Mesenchymal stem cell (in vitro differentiated cells and primary cell): ENCODE measurements at regions not wholly inside any gene's neighbourhood (a gene's known extent, or its start where the extent isn't known, plus 50 kb on each side); places are given as distances from the start of the nearest gene placed in this dataset.
"Not testable (repeated sequence)": the region's sequence is repeated elsewhere in the genome, so short reads cannot be mapped to it uniquely, and the experiment has no call there.

Source experiments
- DNase-seq: peaks from one replicate; pipeline ENCODE4 v3.0.0-alpha.2; 2013
- H2AFZ ChIP-seq: one replicate; pipeline ENCODE4 v1.6.1; 2013; ENCODE audit warnings: low read depth, mild to moderate bottlenecking, control low read depth, inconsistent platforms, low read length, moderate library complexity
- H2AK5ac ChIP-seq: 2 replicates; pipeline ENCODE4 v1.6.1; 2013; ENCODE audit warnings: low read length, moderate library complexity, mild to moderate bottlenecking, inconsistent platforms; ENCODE audit not compliant: severe bottlenecking
- H2BK120ac ChIP-seq: one replicate; pipeline ENCODE4 v1.6.1; 2013; ENCODE audit warnings: low read depth, mild to moderate bottlenecking, inconsistent platforms, low read length, moderate library complexity
- H2BK12ac ChIP-seq, 2 experiments: one replicate each; pipeline ENCODE4 v1.6.1; 2013; ENCODE audit warnings: inconsistent platforms in 2 of 2, low read length in 2 of 2, mild to moderate bottlenecking in 2 of 2, moderate library complexity in 2 of 2, control low read depth in 1 of 2
- H2BK15ac ChIP-seq: one replicate; pipeline ENCODE4 v1.6.1; 2013; ENCODE audit warnings: mild to moderate bottlenecking, low read depth, inconsistent platforms; ENCODE audit not compliant: poor library complexity, severe bottlenecking
- H2BK5ac ChIP-seq: 2 replicates; pipeline ENCODE4 v1.6.1; 2013; ENCODE audit warnings: low read depth, mild to moderate bottlenecking, low read length, control low read depth, inconsistent platforms; ENCODE audit not compliant: poor library complexity, severe bottlenecking
- H3K14ac ChIP-seq, 2 experiments: one replicate each; pipeline ENCODE4 v1.6.1; 2013; ENCODE audit warnings: inconsistent platforms in 2 of 2, low read length in 2 of 2, control low read depth in 1 of 2, mild to moderate bottlenecking in 1 of 2, moderate library complexity in 1 of 2
- H3K18ac ChIP-seq, 2 experiments: one replicate each; pipeline ENCODE4 v1.6.1; 2013; ENCODE audit warnings: inconsistent platforms in 2 of 2, low read length in 2 of 2, control low read depth in 1 of 2, low read depth in 1 of 2, mild to moderate bottlenecking in 1 of 2
- H3K23ac ChIP-seq, 2 experiments: one replicate each; pipeline ENCODE4 v1.6.1; 2013; ENCODE audit warnings: inconsistent platforms in 2 of 2, low read length in 2 of 2, mild to moderate bottlenecking in 2 of 2, moderate library complexity in 2 of 2, control low read depth in 1 of 2
- H3K27ac ChIP-seq: 2 replicates; pipeline ENCODE4 v1.5.1; 2013; ENCODE audit warnings: mild to moderate bottlenecking, moderate library complexity, low read length, control low read depth, inconsistent platforms; ENCODE audit not compliant: poor library complexity, severe bottlenecking
- H3K27me3 ChIP-seq, 2 experiments: 2 replicates each; pipeline versions ENCODE4 v1.6.1 to v1.7.0; 2013; ENCODE audit warnings: low read length in 2 of 2, mild to moderate bottlenecking in 2 of 2, moderate library complexity in 2 of 2, control low read depth in 1 of 2, inconsistent platforms in 1 of 2; ENCODE audit not compliant: control insufficient read depth in 1 of 2, insufficient read depth in 1 of 2
- H3K36me3 ChIP-seq, 2 experiments: 2 replicates each; pipeline versions ENCODE4 v1.6.1 to v1.7.0; 2013; ENCODE audit warnings: low read length in 2 of 2, control low read depth in 1 of 2, inconsistent platforms in 1 of 2, low read depth in 1 of 2, mild to moderate bottlenecking in 1 of 2; ENCODE audit not compliant: insufficient read depth in 2 of 2, control insufficient read depth in 1 of 2
- H3K4ac ChIP-seq, 2 experiments: one replicate each; pipeline ENCODE4 v1.6.1; 2013; ENCODE audit warnings: inconsistent platforms in 2 of 2, low read length in 2 of 2, mild to moderate bottlenecking in 2 of 2, moderate library complexity in 2 of 2, control low read depth in 1 of 2, low read depth in 1 of 2
- H3K4me1 ChIP-seq: 2 replicates; pipeline ENCODE4 v1.6.1; 2013; ENCODE audit warnings: low read depth, low read length, control low read depth; ENCODE audit not compliant: control insufficient read depth, insufficient read depth
- H3K4me2 ChIP-seq: 2 replicates; pipeline ENCODE4 v1.6.1; 2013; ENCODE audit warnings: low read length, mild to moderate bottlenecking, inconsistent platforms; ENCODE audit not compliant: poor library complexity, severe bottlenecking
- H3K4me3 ChIP-seq, 2 experiments: 2 replicates each; pipeline versions ENCODE4 v1.5.1 to v1.7.0; 2013; ENCODE audit warnings: low read length in 2 of 2, mild to moderate bottlenecking in 2 of 2, control low read depth in 1 of 2, low read depth in 1 of 2; ENCODE audit not compliant: insufficient read depth in 1 of 2
- H3K79me1 ChIP-seq: replicated peaks from 2 replicates; pipeline ENCODE4 v1.6.1; 2013; ENCODE audit warnings: mild to moderate bottlenecking, control low read depth, low read length, inconsistent platforms; ENCODE audit not compliant: poor library complexity, severe bottlenecking
- H3K9ac ChIP-seq: 2 replicates; pipeline ENCODE4 v1.7.0; 2013; ENCODE audit warnings: mild to moderate bottlenecking, low read length, moderate library complexity
- H3K9me3 ChIP-seq: 2 replicates; pipeline ENCODE4 v1.7.0; 2013; ENCODE audit warnings: mild to moderate bottlenecking, low read length; ENCODE audit not compliant: control insufficient read depth
- H4K8ac ChIP-seq: one replicate; pipeline ENCODE4 v1.6.1; 2013; ENCODE audit warnings: inconsistent platforms, mild to moderate bottlenecking, low read length, moderate library complexity
- H4K91ac ChIP-seq: one replicate; pipeline ENCODE4 v1.6.1; 2013; ENCODE audit warnings: mild to moderate bottlenecking, low read length, inconsistent platforms
- WGBS: methylation state at CpG from one replicate; pipeline ENCODE4 v1.1.7; 2013; ENCODE audit warnings: mixed read lengths; 5-methylcytosine and 5-hydroxymethylcytosine counted together

DNA sequence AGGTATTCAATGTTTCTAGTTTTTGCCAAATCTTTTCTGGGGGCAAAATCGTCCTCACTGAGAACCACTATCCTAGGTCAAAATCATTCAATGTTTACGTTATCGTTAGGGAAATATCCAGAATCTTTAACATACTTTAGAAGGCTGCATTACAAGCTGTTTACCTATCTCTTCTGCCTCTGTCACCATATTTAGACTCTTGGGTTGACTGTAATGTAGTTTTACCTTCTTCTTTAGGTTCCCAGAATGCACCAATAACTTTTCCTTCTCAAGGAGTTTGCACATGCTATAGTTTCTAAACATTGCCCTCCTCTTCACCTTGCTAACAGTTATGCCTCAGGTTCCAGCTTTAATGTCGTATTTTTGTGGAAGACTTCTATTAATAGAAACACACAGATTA is 1185.5 kb upstream of the ADGRB3 start:
- H3K27ac ChIP-seq: no peak overlapping the region
- no peaks in the 10 kb centered on the region for H3K36me3 ChIP-seq
- no peak overlapping the region for H4K91ac ChIP-seq
- WGBS: 83% methylated on average over 4 of the region's 4 CpGs
- no peak overlapping the region for H2BK120ac ChIP-seq
- no peak overlapping the region for H2BK12ac ChIP-seq
- H3K27me3 ChIP-seq: no peaks in the 10 kb centered on the region
- H2AK5ac ChIP-seq: no peak overlapping the region
- no peak overlapping the region for H2BK15ac ChIP-seq
- H3K4ac ChIP-seq: no peak overlapping the region
- no peak for DNase-seq
- H2AFZ ChIP-seq: no peak overlapping the region
- no peak overlapping the region for H3K23ac ChIP-seq
- no peak overlapping the region for H3K4me2 ChIP-seq
- H3K79me1 ChIP-seq: no peaks in the 10 kb centered on the region
- no peak overlapping the region for H3K18ac ChIP-seq
- peaks cover 6% of the 10 kb centered on the region for H3K9me3 ChIP-seq
- H3K4me1 ChIP-seq: no peaks in the 10 kb centered on the region
- no peak overlapping the region for H3K14ac ChIP-seq
- H3K9ac ChIP-seq: no peak overlapping the region
- H3K4me3 ChIP-seq: no peak overlapping the region
- no peak overlapping the region for H2BK5ac ChIP-seq
- no peak overlapping the region for H4K8ac ChIP-seq

DNA sequence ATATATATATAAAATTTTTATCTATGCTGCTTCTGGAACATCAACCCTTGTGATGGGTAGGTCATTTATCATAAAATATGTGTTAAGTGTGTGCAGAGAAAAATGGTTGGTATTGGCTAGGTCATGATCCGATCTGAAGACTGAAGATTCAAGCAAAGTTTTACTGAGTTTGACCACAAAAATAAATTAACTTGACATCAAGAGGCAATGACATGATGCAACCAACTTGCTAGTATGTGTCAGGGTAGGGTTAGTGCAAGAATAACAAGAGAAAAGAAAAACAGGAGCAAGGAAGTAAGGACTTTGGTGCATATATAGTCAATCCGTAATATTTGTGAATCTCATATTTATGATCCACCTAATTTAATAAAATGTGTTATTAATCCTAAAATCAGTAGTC is 1202.0 kb upstream of the ADGRB3 start:
- Histone ChIP-seq H4K8ac (no peak overlapping the region), H3K4me1 (no peaks in the 10 kb centered on the region), H3K36me3 (no peaks in the 10 kb centered on the region), H2AK5ac (no peak overlapping the region), H2BK15ac (no peak overlapping the region), H3K9ac (no peak overlapping the region), H3K14ac (no peak overlapping the region), H3K23ac (no peak overlapping the region), H2BK12ac (no peak overlapping the region), H3K79me1 (no peaks in the 10 kb centered on the region), H2BK5ac (no peak overlapping the region), H3K4me3 (no peak overlapping the region), H4K91ac (no peak overlapping the region), H3K4ac (no peak overlapping the region), H3K4me2 (no peak overlapping the region), H3K9me3 (peaks cover 7% of the 10 kb centered on the region), H3K18ac (no peak overlapping the region), H2AFZ (no peak overlapping the region), H2BK120ac (no peak overlapping the region), H3K27me3 (no peaks in the 10 kb centered on the region), H3K27ac (no peak overlapping the region)
- peak; percentile 62 for DNase-seq
- WGBS: 75% methylated on average over 1 of the region's 2 CpGs

DNA sequence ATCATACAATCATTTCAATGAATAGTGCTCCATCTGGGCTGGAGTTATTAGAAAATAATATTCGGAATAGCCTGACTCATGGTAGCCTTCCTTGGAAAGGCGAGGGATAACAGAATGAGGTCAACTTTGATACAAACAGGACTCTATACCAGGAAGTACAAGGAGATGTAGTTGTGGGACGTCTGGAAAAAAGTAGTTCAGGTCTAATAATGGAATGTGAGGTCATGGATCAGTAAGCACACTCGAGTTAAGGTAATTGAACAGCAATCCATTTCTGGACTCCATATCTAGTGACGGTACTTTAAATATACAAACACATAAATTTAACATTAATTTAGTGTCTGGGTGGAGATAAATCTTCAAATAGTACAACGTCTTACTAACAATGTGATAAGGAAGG is 1204.0 kb upstream of the ADGRB3 start:
- Histone ChIP-seq H3K27me3 (no peaks in the 10 kb centered on the region), H2AK5ac (no peak overlapping the region), H2AFZ (no peak overlapping the region), H3K4me3 (no peak overlapping the region), H3K27ac (no peak overlapping the region), H3K18ac (no peak overlapping the region), H3K79me1 (no peaks in the 10 kb centered on the region), H2BK120ac (no peak overlapping the region), H2BK15ac (no peak overlapping the region), H3K4me2 (no peak overlapping the region), H4K8ac (no peak overlapping the region), H2BK5ac (no peak overlapping the region), H3K9ac (no peak overlapping the region), H3K4ac (no peak overlapping the region), H3K9me3 (peaks cover 3% of the 10 kb centered on the region), H3K23ac (no peak overlapping the region), H2BK12ac (no peak overlapping the region), H3K4me1 (no peaks in the 10 kb centered on the region), H3K36me3 (no peaks in the 10 kb centered on the region), H4K91ac (no peak overlapping the region), H3K14ac (no peak overlapping the region)
- DNase-seq: peak; percentile 3
- 69% methylated on average over 3 of the region's 6 CpGs for WGBS

DNA sequence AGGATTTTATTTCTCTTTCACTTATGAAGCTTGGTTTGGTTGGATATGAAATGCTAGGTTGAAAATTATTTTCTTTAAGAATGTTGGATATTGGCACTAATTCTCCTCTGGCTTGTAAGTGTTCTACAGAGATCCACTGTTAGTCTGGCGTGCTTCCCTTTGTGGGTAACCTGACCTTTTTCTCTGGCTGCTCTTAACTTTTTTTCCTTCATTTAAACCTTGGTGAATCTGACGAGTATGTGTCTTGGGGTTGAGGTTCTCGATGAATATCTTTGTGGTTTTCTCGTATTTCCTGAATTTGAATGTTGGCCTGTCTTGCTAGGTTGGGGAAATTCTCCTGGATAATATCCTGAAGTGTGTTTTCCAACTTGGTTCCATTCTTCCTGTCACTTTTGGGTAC is 1208.4 kb upstream of the ADGRB3 start:
- H3K4me2 ChIP-seq, DNase-seq, H2BK15ac ChIP-seq, H2BK120ac ChIP-seq, H3K4me1 ChIP-seq, H3K36me3 ChIP-seq, H2BK5ac ChIP-seq, H3K27ac ChIP-seq, H3K14ac ChIP-seq, H3K4me3 ChIP-seq, H3K79me1 ChIP-seq, H4K8ac ChIP-seq, H3K23ac ChIP-seq, H3K9ac ChIP-seq, H3K9me3 ChIP-seq, H4K91ac ChIP-seq, H3K4ac ChIP-seq, H3K18ac ChIP-seq, H2BK12ac ChIP-seq, H2AFZ ChIP-seq, H2AK5ac ChIP-seq, H3K27me3 ChIP-seq: not testable (repeated sequence)
- WGBS: 85% methylated on average over 4 of the region's 4 CpGs
